ENCODE measurements at regions not wholly inside any gene's neighbourhood (a gene's known extent, or its start where the extent isn't known, plus 50 kb on each side); places are given as distances from the start of the nearest gene placed in this dataset.

- DNase-seq (ENCODE audit: low read depth), result no peak
- TF ChIP-seq CTCF (conservative IDR thresholded peaks at IDR 0.05; ENCODE audit: low read depth, low read length), result no peak
- H3K4me3 ChIP-seq (ENCODE audit: low read depth, low read length), result no peak overlapping the region
These were observed 72.1 kb upstream of the LHX8 start for GRCh38 chr1:75062111-75062510.

- no peak for TF ChIP-seq CTCF (conservative IDR thresholded peaks at IDR 0.05; ENCODE audit: low read depth, low read length)
- H3K4me3 ChIP-seq (ENCODE audit: low read depth, low read length), result no peak overlapping the region
- DNase-seq (ENCODE audit: low read depth), result no peak
These were observed 66.2 kb upstream of the LHX8 start for GRCh38 chr1:75067975-75068374.

- TF ChIP-seq CTCF (conservative IDR thresholded peaks at IDR 0.05; ENCODE audit: low read depth, low read length), result no peak
- DNase-seq (ENCODE audit: low read depth), result no peak
- H3K4me3 ChIP-seq (ENCODE audit: low read depth, low read length), result no peak overlapping the region
These were observed 59.3 kb upstream of the LHX8 start for GRCh38 chr1:75074831-75075395.

- DNase-seq (ENCODE audit: low read depth), result no peak
- TF ChIP-seq CTCF (conservative IDR thresholded peaks at IDR 0.05; ENCODE audit: low read depth, low read length), result no peak
- H3K4me3 ChIP-seq (ENCODE audit: low read depth, low read length), result no peak overlapping the region
These were observed 54.5 kb upstream of the LHX8 start for GRCh38 chr1:75079538-75080290.

GRCh38 chr1:75083223-75083622 is 51.0 kb upstream of the LHX8 start:
- H3K4me3 ChIP-seq (ENCODE audit: low read depth, low read length), result no peak overlapping the region
- no peak for TF ChIP-seq CTCF (conservative IDR thresholded peaks at IDR 0.05; ENCODE audit: low read depth, low read length)
- no peak for DNase-seq (ENCODE audit: low read depth)

GRCh38 chr1:75083848-75084514 is 50.2 kb upstream of the LHX8 start:
- H3K4me3 ChIP-seq (ENCODE audit: low read depth, low read length), result no peak overlapping the region
- no peak for DNase-seq (ENCODE audit: low read depth)
- no peak for TF ChIP-seq CTCF (conservative IDR thresholded peaks at IDR 0.05; ENCODE audit: low read depth, low read length)
